HG03095 (cell line): ENCODE measurements at regions not wholly inside any gene's neighbourhood (a gene's known extent, or its start where the extent isn't known, plus 50 kb on each side); places are given as distances from the start of the nearest gene placed in this dataset.
"Not testable (repeated sequence)": the region's sequence is repeated elsewhere in the genome, so short reads cannot be mapped to it uniquely, and the experiment has no call there.

Experiments
- ATAC-seq: cut with Tn5 transposase; IDR thresholded peaks from one replicate; pipeline ENCODE4 v1.9.1; 2021; ENCODE audit warnings: moderate library complexity; ENCODE audit not compliant: unreplicated experiment

- no peak for ATAC-seq
Observed at GRCh38 chr7:87007038-87007437, 52.4 kb downstream of the ELAPOR2 start.

- ATAC-seq = no peak
Observed at GRCh38 chr7:87004956-87005355, 54.5 kb downstream of the ELAPOR2 start.

DNA sequence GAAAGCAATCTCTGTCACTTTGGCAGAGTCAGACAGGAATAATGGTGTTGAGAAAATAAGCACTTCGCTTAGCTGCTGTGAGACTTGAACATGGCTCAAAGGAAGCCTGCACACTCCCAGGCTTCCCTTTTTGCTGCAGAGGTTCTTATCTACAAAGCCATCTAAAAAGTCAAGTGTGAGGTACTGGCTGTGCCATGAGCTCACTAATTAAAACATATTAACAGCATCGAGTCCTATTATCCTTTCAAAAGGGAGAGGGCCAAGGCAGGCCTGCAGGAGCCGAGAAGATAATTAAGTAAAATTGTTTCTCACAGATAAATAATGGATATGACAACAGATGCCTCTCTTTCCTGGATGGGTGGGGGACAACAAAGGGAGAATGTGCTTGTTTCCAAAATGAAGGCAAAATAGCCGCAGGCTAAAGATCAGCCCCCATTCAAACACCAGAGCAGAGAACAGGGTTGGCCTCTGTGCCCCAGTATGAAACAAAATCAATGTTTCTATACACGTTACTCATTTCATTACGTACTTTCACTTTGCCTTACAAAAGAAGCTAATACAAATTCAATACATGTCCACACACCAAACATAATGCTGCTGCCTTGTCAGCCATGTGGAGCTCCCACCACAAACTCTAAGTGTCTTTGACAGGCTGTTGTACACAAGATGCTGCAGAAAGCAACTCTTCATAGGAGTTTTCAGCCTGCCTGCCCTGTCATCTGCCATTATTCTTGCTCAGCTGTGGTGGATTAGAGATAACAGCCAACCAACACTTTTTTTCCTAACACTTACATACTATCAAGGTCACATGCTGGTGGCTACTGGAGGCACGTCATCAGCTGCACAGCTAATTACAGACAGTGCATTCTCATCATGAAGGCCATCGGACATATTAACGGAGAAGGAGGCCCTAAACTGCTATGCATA, 55.3 kb downstream of the ELAPOR2 start:
- ATAC-seq = no peak

- no peak for ATAC-seq
Observed at GRCh38 chr7:87001214-87001613, 58.2 kb downstream of the ELAPOR2 start.

DNA sequence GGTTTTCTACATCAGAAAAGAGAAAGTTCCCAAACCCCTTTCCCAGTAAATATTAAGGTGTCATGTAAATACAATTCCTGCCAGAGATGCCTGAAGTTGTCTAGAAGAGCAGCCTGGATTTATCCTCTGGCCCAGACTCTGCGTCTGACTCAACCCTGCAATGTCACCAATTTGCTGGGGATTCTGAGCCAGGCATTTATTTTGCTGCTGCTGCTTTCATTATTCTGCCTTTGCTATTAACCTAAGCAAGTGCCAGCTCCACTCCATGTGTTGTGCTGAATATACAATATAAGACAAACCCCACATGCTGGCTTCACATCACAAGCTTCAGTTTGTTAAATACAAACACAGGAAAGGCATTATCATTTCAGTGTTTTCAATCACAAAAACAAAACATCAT, 59.1 kb downstream of the ELAPOR2 start:
- no peak for ATAC-seq

- no peak for ATAC-seq
Observed at GRCh38 chr7:86999750-87000149, 59.7 kb downstream of the ELAPOR2 start.

- no peak for ATAC-seq
Observed at GRCh38 chr7:86995814-86996213, 63.6 kb downstream of the ELAPOR2 start.

DNA sequence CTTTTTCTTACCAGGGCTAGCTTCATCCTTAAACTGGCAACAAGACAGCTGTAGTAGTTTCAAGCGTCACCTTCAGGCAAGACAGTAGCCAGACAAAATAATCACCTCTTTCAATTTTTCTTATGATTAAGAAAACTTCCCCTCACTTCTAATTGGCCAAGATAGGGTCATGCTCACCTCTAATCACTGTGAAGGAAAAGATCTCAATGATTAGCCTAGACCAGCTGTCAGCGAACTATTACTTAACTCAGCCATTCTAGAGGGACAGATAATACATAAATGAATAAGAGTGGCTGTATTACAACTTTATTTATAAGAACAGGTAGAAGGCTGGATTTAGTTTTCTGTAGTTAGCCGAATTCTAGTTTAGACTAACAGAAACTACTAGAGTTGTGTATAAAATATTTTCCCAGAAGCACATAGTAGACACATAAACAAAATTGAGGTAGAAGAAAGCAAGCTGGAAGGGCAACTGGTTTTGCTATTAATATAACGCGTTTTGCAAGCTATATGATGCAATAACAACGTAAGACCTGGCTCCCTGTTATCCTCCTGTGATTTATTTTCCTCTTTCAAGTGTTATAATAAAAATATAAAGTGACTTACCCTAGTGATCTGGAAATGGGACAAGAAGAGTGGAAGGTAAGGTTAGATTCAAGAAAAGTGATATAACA, 64.3 kb downstream of the ELAPOR2 start:
- ATAC-seq = no peak

- no peak for ATAC-seq
Observed at GRCh38 chr7:86991771-86992191, 67.7 kb downstream of the ELAPOR2 start.

DNA sequence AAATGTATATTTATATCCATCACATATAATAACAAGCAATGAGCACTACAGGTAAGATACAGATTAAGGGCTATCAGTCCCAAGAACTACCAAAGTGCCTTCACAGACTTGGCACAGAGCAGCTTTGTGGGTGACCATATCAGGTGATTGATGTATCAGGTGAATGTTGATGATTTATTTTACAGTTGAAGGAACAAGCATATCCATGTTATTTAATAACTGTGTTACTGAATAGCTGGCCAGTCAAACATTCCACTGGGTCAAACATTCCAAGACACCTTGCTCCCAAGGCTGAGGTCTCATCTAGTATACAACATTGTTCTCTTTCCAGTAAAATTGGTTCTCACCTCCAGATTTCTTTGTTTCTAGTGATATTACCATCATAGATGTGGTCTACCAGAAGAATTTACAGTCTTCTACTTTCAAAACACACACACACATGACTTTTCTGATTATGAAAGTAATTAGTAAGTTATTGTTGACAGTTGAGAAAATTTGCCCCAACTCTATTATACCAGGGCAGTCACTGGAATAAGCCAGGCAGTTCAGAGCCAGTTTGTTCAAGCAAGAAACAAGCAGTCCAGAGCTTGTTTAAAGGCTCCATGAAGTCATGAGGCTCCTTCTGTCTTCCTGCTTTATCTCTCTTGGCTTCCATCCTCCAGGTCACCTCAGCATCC, 68.2 kb downstream of the ELAPOR2 start:
- no peak for ATAC-seq

GRCh38 chr7:86989407-86989806, 70.0 kb downstream of the ELAPOR2 start:
- ATAC-seq = no peak

- not testable (repeated sequence) for ATAC-seq
Observed at GRCh38 chr7:86987834-86988233, 71.6 kb downstream of the ELAPOR2 start.

GRCh38 chr7:86987358-86987757, 72.1 kb downstream of the ELAPOR2 start:
- not testable (repeated sequence) for ATAC-seq

GRCh38 chr7:86985342-86985741, 74.1 kb downstream of the ELAPOR2 start:
- not testable (repeated sequence) for ATAC-seq

- not testable (repeated sequence) for ATAC-seq
Observed at GRCh38 chr7:86983654-86984053, 75.8 kb downstream of the ELAPOR2 start.

- not testable (repeated sequence) for ATAC-seq
Observed at GRCh38 chr7:86981937-86982336, 77.5 kb downstream of the ELAPOR2 start.

DNA sequence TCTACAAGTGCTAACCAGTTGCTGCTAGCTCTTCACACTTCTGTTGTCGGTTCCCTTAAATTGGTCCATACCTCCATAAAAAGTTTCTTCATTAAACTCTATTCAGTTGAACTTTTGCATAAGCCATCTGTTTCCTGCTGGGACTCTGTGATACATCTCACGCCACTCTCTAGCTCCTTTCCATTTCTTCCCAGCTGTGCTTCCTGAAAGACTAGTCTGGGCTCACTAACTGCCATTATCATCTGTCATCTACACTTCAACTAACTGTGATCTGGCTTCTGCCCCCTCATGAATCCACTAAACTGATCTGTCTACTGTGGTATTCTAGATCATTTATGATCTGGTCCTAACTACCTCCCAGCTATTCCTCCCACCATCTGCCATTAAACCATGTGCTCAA, 78.3 kb downstream of the ELAPOR2 start:
- no peak for ATAC-seq

DNA sequence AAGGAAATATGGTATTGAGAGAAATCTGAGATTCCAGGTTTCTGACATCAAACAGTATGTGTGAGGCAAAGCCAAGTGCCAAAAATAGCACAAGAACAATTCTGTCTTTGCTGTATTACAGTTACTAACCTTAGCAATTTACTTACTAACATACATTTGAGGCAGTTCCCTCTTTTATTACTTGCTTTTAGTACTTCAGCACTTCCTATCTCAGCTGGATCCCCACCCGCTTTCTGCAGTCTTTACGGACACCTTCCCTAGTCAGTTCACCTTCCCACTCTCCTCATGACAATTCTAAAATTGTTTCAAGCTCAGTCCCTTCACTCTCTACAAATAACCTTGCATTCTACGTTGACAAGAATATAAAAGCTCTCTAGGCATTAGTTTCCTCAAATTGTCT, 79.2 kb downstream of the ELAPOR2 start:
- ATAC-seq = no peak

DNA sequence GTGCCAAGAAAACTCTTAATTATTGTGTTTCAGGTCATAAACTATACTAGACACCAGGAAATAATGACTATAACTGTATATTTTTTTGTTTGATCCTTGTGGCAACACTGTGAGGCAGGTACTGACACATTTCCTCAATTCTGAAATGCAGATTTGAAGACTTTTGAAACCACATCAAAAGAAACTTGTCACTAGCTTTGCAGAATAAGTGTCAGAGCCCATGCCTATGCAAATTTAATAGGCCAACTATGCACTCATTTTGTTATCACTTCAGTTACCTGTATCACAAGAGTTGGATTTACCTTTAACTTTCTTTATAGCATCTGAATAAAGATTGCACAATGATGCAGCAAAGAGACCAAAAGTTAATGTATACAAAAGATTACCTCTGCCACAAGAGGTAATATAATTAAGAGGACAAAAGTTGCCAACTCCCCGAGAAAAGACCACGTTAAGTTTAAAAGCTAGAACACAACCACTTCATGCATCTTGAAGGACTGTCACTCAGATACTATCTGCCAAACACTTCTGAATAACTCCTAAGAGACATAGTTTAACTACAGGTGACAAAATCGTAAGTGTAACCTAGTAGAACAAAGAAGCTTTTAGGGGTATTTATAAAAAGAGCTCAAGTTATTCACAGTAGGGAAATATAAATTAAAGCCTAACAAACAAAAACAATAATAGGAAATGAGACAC, 80.5 kb downstream of the ELAPOR2 start:
- peak; percentile 86 for ATAC-seq

GRCh38 chr7:86976958-86977357, 82.5 kb downstream of the ELAPOR2 start:
- no peak for ATAC-seq

GRCh38 chr7:86975914-86976313, 83.5 kb downstream of the ELAPOR2 start:
- ATAC-seq = no peak
